ENCODE measurements at regions not wholly inside any gene's neighbourhood (a gene's known extent, or its start where the extent isn't known, plus 50 kb on each side); places are given as distances from the start of the nearest gene placed in this dataset.
A peak's percentile ranks its signal among the peaks of the same experiment; 100 is the strongest.
"Not testable (repeated sequence)": the region's sequence is repeated elsewhere in the genome, so short reads cannot be mapped to it uniquely, and the experiment has no call there.

DNA sequence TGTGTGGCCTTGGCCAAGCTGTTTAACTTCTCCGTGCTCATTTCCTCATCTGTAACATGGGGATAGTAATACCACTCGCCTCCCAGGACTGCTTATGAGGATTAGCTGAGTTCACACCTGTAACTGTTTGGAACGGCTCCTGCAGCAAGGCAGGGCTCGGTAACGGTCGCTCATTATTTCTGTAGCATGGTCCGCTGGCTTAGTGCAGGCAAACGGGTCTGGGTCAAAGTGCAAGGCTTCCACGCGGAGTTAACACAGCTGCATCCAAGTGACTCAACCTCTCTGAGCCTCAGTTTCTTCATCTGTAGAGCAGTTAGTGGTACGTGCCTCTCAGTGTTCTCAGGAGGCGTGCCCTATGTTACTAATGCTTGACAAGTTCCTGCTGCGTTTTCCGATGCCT lies 94.3 kb upstream of the YWHAQ start:
- no peaks in the 10 kb centered on the region for H3K9me3 ChIP-seq (ENCODE audit: control insufficient read depth in 2 of 2, insufficient read depth in 1 of 2, low read depth in 1 of 2, low read length in 1 of 2)
- DNase-seq (peak in 1 of 2 donors; percentile 13), FAIRE-seq (no peak)
- WGBS, 3 donors, result 36 to 70% (median 50%) methylated on average over 14 of the region's 14 CpGs
- no peak overlapping the region for H3K4me3 ChIP-seq (ENCODE audit: low read depth in 1 of 3, low read length in 3 of 3)
- no peaks in the 10 kb centered on the region for H3K27me3 ChIP-seq (ENCODE audit: control insufficient read depth in 3 of 3, insufficient read depth in 3 of 3, low read length in 3 of 3)
- no peak overlapping the region for H3K27ac ChIP-seq (ENCODE audit: low read depth in 1 of 3, low read length in 2 of 3)
- H3K4me1 ChIP-seq (ENCODE audit: control insufficient read depth in 3 of 3, insufficient read depth in 2 of 3, low read depth in 1 of 3, low read length in 2 of 3), result peaks cover 0 to 7% (median 0%) of the 10 kb centered on the region in 3 donors
- no peaks in the 10 kb centered on the region for H3K36me3 ChIP-seq (ENCODE audit: control insufficient read depth in 3 of 3, insufficient read depth in 2 of 3, low read depth in 1 of 3, low read length in 3 of 3)

DNA sequence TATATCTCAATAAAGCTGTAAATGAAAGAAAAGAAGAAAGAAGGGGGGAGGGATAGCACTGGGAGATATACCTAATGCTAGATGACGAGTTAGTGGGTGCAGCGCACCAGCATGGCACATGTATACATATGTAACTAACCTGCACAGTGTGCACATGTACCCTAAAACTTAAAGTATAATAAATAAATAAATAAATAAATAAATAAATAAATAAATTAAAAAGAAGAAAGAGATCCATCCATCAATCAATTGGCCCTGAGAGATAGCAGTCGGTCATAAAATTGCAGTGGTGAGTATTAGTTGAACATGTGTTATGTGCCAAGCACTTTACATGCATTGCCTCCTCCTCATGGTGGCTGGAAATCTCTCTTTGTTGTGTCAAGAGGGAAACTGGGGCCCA lies 95.2 kb upstream of the YWHAQ start:
- not testable (repeated sequence) for DNase-seq; H3K4me1 ChIP-seq (ENCODE audit: control insufficient read depth in 3 of 3, insufficient read depth in 2 of 3, low read depth in 1 of 3, low read length in 2 of 3); H3K9me3 ChIP-seq (ENCODE audit: control insufficient read depth in 2 of 2, insufficient read depth in 1 of 2, low read depth in 1 of 2, low read length in 1 of 2); H3K27ac ChIP-seq (ENCODE audit: low read depth in 1 of 3, low read length in 2 of 3); H3K27me3 ChIP-seq (ENCODE audit: control insufficient read depth in 3 of 3, insufficient read depth in 3 of 3, low read length in 3 of 3); FAIRE-seq; H3K36me3 ChIP-seq (ENCODE audit: control insufficient read depth in 3 of 3, insufficient read depth in 2 of 3, low read depth in 1 of 3, low read length in 3 of 3); H3K4me3 ChIP-seq (ENCODE audit: low read depth in 1 of 3, low read length in 3 of 3)
- 87 to 89% (median 89%) methylated on average over 3 of the region's 3 CpGs for WGBS, 3 donors

DNA sequence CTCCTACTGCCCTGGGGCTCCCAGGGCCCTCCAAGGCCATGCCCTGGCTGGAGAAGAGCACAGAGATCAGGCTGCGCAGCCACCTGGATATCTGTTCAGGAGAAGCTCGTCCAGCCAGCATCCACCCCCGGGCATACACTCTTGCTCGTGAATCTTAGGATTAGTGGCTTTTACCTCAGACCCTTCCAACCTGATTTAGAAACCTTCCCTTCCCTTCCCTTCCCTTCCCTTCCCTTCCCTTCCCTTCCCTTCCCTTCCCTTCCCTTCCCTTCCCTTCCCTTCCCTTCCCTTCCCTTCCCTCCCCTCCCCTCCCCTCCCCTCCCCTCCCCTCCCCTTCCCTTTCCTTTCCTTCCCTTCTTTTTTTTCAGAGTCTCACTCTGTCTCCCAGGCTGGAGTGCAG lies 99.7 kb upstream of the YWHAQ start:
- WGBS, 3 donors, result 82 to 88% (median 83%) methylated on average over 4 of the region's 4 CpGs
- FAIRE-seq, result not testable (repeated sequence)

DNA sequence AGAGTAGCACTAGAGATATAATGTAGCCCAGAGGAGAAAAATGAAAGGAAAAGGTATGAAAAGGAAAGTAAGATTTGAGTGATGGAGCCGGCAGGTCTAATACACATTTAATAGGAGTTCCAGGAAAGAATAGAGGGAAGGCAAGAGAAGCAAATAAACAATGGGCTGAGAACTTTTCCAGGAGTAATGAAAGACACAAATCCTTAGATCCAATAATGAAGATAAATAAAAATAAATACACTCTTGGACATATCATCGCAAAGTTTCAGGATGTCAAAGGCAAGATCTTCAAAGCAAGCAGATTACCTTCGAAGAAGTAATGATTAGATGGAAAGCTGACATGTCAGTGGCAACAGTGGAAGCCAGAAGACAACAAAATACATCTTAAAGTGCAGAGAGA lies 102.0 kb upstream of the YWHAQ start:
- Histone ChIP-seq H3K4me1 (ENCODE audit: control insufficient read depth in 3 of 3, insufficient read depth in 2 of 3, low read depth in 1 of 3, low read length in 2 of 3) (no peaks in the 10 kb centered on the region), H3K9me3 (ENCODE audit: control insufficient read depth in 2 of 2, insufficient read depth in 1 of 2, low read depth in 1 of 2, low read length in 1 of 2) (peaks cover 0 to 2% of the 10 kb centered on the region in 2 donors), H3K27ac (ENCODE audit: low read depth in 1 of 3, low read length in 2 of 3) (no peak overlapping the region), H3K36me3 (ENCODE audit: control insufficient read depth in 3 of 3, insufficient read depth in 2 of 3, low read depth in 1 of 3, low read length in 3 of 3) (no peaks in the 10 kb centered on the region), H3K4me3 (ENCODE audit: low read depth in 1 of 3, low read length in 3 of 3) (no peak overlapping the region), H3K27me3 (ENCODE audit: control insufficient read depth in 3 of 3, insufficient read depth in 3 of 3, low read length in 3 of 3) (no peaks in the 10 kb centered on the region)
- FAIRE-seq (no peak), DNase-seq (no peak)
- WGBS, 3 donors, result 86 to 92% (median 86%) methylated on average over 3 of the region's 3 CpGs

More for the DNA sequence above, 99.7 kb upstream of the YWHAQ start:
- H3K4me3 ChIP-seq (ENCODE audit: low read depth in 1 of 3, low read length in 3 of 3); H3K27me3 ChIP-seq (ENCODE audit: control insufficient read depth in 3 of 3, insufficient read depth in 3 of 3, low read length in 3 of 3); H3K4me1 ChIP-seq (ENCODE audit: control insufficient read depth in 3 of 3, insufficient read depth in 2 of 3, low read depth in 1 of 3, low read length in 2 of 3); H3K9me3 ChIP-seq (ENCODE audit: control insufficient read depth in 2 of 2, insufficient read depth in 1 of 2, low read depth in 1 of 2, low read length in 1 of 2); H3K27ac ChIP-seq (ENCODE audit: low read depth in 1 of 3, low read length in 2 of 3); DNase-seq; H3K36me3 ChIP-seq (ENCODE audit: control insufficient read depth in 3 of 3, insufficient read depth in 2 of 3, low read depth in 1 of 3, low read length in 3 of 3): not testable (repeated sequence)

DNA sequence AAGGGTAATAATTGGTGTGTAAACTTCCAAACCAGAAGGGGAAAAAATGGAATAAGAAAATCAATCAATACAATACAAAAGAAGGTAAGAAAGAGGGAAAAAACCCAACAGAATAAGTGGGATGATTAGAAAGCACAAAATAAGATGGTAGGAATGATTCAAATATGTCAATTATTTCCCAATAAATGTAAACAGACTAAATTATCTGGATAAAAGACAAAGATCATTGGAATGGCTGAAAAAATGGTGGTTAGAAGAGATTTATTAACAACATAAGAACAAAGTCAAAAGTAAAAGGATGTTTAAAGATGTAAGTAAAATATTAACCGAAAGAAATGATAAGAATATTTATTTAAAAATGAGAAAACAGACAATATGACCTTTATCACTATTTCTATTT lies 103.5 kb upstream of the YWHAQ start:
- Histone ChIP-seq H3K36me3 (ENCODE audit: control insufficient read depth in 3 of 3, insufficient read depth in 2 of 3, low read depth in 1 of 3, low read length in 3 of 3) (no peaks in the 10 kb centered on the region), H3K4me3 (ENCODE audit: low read depth in 1 of 3, low read length in 3 of 3) (no peak overlapping the region), H3K27me3 (ENCODE audit: control insufficient read depth in 3 of 3, insufficient read depth in 3 of 3, low read length in 3 of 3) (no peaks in the 10 kb centered on the region), H3K27ac (ENCODE audit: low read depth in 1 of 3, low read length in 2 of 3) (no peak overlapping the region), H3K9me3 (ENCODE audit: control insufficient read depth in 2 of 2, insufficient read depth in 1 of 2, low read depth in 1 of 2, low read length in 1 of 2) (peaks cover 0 to 2% of the 10 kb centered on the region in 2 donors), H3K4me1 (ENCODE audit: control insufficient read depth in 3 of 3, insufficient read depth in 2 of 3, low read depth in 1 of 3, low read length in 2 of 3) (peaks cover 0 to 7% (median 2%) of the 10 kb centered on the region in 3 donors)
- no peak for FAIRE-seq
- DNase-seq, result no peak
- 56 to 76% (median 74%) methylated on average over 1 of the region's 1 CpG for WGBS, 3 donors

DNA sequence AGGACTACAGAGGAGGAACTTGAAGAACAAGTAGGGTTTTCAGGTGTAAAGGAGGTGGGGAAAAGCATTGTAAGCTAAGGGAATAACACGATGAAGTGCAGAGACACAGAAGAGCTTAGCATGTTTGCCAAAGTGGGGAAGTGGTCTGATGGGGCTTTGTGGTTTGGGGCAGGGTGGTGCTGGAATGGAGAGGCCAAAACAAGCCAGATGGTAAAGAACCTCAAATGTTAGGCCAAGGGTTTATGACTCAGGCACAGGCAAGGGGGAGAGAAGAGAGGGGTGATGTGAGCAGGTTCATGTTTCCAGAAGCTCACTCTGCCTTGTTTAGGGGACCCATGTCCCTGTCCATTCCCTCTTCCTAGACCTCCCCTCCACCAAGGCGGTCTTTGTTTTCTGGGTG lies 104.5 kb upstream of the YWHAQ start:
- Histone ChIP-seq H3K36me3 (ENCODE audit: control insufficient read depth in 3 of 3, insufficient read depth in 2 of 3, low read depth in 1 of 3, low read length in 3 of 3) (no peaks in the 10 kb centered on the region), H3K27ac (ENCODE audit: low read depth in 1 of 3, low read length in 2 of 3) (no peak overlapping the region), H3K9me3 (ENCODE audit: control insufficient read depth in 2 of 2, insufficient read depth in 1 of 2, low read depth in 1 of 2, low read length in 1 of 2) (peaks cover 0 to 2% of the 10 kb centered on the region in 2 donors), H3K4me1 (ENCODE audit: control insufficient read depth in 3 of 3, insufficient read depth in 2 of 3, low read depth in 1 of 3, low read length in 2 of 3) (peaks cover 0 to 10% (median 2%) of the 10 kb centered on the region in 3 donors), H3K4me3 (ENCODE audit: low read depth in 1 of 3, low read length in 3 of 3) (no peak overlapping the region), H3K27me3 (ENCODE audit: control insufficient read depth in 3 of 3, insufficient read depth in 3 of 3, low read length in 3 of 3) (no peaks in the 10 kb centered on the region)
- 84 to 94% (median 86%) methylated on average over 2 of the region's 2 CpGs for WGBS, 3 donors
- DNase-seq (no peak), FAIRE-seq (no peak)

DNA sequence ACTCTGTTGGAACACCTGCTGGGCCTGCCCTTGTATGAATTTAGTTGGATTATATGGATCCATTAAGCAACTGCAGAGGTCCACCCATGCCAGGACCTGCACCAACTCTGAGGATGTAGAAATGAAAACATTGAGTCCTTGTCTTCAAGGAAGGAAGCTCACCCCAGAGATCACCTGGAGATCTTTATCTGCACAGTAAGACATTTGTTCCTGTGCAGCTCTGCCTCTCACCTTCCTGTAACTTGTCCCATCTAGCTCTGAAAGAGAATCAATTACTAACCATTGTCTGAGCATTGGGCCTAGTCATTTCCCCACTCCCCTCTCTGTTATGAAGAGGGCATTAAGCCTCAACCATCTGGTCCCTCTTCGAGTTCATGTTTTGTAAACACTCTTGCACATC lies 105.2 kb upstream of the YWHAQ start:
- Histone ChIP-seq H3K27me3 (ENCODE audit: control insufficient read depth in 3 of 3, insufficient read depth in 3 of 3, low read length in 3 of 3) (no peaks in the 10 kb centered on the region), H3K4me3 (ENCODE audit: low read depth in 1 of 3, low read length in 3 of 3) (no peak overlapping the region), H3K27ac (ENCODE audit: low read depth in 1 of 3, low read length in 2 of 3) (no peak overlapping the region), H3K4me1 (ENCODE audit: control insufficient read depth in 3 of 3, insufficient read depth in 2 of 3, low read depth in 1 of 3, low read length in 2 of 3) (peaks cover 0 to 10% (median 5%) of the 10 kb centered on the region in 3 donors), H3K9me3 (ENCODE audit: control insufficient read depth in 2 of 2, insufficient read depth in 1 of 2, low read depth in 1 of 2, low read length in 1 of 2) (peaks cover 0 to 2% of the 10 kb centered on the region in 2 donors), H3K36me3 (ENCODE audit: control insufficient read depth in 3 of 3, insufficient read depth in 2 of 3, low read depth in 1 of 3, low read length in 3 of 3) (no peaks in the 10 kb centered on the region)
- FAIRE-seq, result no peak
- 59 to 73% (median 68%) methylated on average over 1 of the region's 1 CpG for WGBS, 3 donors
- peak in 1 of 2 donors; percentile 17 for DNase-seq

DNA sequence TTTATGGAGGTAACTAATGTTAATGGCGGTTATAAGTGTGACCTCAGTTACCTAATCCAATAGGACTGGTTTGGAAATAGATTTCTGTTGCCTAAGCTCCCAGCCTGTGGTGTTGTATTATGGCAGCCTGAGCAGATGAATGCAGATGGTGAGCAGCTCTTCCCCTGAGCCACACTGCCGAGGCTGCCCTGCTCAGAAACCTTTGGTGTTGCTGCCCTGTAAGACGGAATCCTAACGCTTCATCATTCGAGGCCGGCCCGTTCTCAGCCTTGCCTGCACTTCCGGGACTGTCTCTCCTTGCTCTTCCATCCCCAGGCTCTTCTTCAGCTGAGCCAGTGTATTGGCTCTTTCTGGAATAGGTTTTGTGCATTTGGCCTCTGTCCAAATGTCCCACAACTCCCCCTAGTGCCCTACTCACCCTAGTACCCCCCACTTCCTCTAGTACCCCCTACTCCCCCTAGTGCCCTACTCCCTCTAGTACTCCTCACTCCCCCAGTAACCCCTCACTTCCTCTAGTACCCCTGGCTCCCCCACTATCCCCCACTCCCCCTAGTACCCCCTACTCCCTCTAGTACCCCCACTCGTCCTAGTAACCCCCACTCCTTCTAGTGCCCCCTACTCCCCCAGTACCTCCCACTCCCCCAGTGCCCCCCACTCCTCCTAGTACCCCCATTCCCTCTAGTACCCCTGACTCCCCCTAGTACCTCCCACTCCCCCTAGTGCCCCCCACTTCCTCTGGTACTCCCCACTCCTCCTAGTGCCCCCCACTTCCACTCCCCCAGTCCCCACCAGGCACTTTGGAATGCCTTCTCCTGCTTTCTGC lies 106.0 kb upstream of the TAF1B start:
- Histone ChIP-seq H3K36me3 (ENCODE audit: control insufficient read depth in 3 of 3, insufficient read depth in 2 of 3, low read depth in 1 of 3, low read length in 3 of 3) (no peaks in the 10 kb centered on the region), H3K27me3 (ENCODE audit: control insufficient read depth in 3 of 3, insufficient read depth in 3 of 3, low read length in 3 of 3) (no peaks in the 10 kb centered on the region), H3K4me3 (ENCODE audit: low read depth in 1 of 3, low read length in 3 of 3) (no peak overlapping the region), H3K4me1 (ENCODE audit: control insufficient read depth in 3 of 3, insufficient read depth in 2 of 3, low read depth in 1 of 3, low read length in 2 of 3) (peaks cover 0 to 10% (median 5%) of the 10 kb centered on the region in 3 donors), H3K9me3 (ENCODE audit: control insufficient read depth in 2 of 2, insufficient read depth in 1 of 2, low read depth in 1 of 2, low read length in 1 of 2) (peaks cover 0 to 2% of the 10 kb centered on the region in 2 donors), H3K27ac (ENCODE audit: low read depth in 1 of 3, low read length in 2 of 3) (no peak overlapping the region)
- FAIRE-seq (no peak), DNase-seq (no peak)
- 69 to 85% (median 70%) methylated on average over 8 to 9 of the region's 9 CpGs for WGBS, 3 donors

DNA sequence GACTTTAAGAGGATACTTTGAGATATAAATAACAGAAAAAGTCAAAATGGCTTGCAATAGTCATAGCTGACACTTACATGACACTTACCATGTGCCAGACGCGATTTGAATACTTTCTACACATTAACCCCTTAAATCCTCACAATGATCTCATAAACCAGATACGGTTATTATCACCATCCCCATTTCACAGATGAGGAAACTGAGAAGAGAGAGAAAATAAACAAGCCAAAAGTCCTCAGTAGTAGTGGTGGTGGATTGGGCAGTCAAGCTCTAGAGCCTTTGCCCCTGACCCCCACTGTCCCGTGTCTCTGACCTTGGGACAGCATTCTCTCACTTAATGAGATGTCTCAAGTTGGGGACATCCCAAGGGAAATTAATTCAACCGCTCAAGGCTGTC lies 105.2 kb upstream of the TAF1B start:
- Histone ChIP-seq H3K4me3 (ENCODE audit: low read depth in 1 of 3, low read length in 3 of 3) (no peak overlapping the region), H3K9me3 (ENCODE audit: control insufficient read depth in 2 of 2, insufficient read depth in 1 of 2, low read depth in 1 of 2, low read length in 1 of 2) (peaks cover 0 to 2% of the 10 kb centered on the region in 2 donors), H3K27ac (ENCODE audit: low read depth in 1 of 3, low read length in 2 of 3) (no peak overlapping the region), H3K4me1 (ENCODE audit: control insufficient read depth in 3 of 3, insufficient read depth in 2 of 3, low read depth in 1 of 3, low read length in 2 of 3) (peaks cover 0 to 10% (median 5%) of the 10 kb centered on the region in 3 donors), H3K36me3 (ENCODE audit: control insufficient read depth in 3 of 3, insufficient read depth in 2 of 3, low read depth in 1 of 3, low read length in 3 of 3) (no peaks in the 10 kb centered on the region), H3K27me3 (ENCODE audit: control insufficient read depth in 3 of 3, insufficient read depth in 3 of 3, low read length in 3 of 3) (no peaks in the 10 kb centered on the region)
- 77 to 81% (median 80%) methylated on average over 5 of the region's 5 CpGs for WGBS, 3 donors
- DNase-seq (no peak), FAIRE-seq (no peak)
